Posterior cingulate gyrus (tissue), 11 donors: ENCODE measurements at regions not wholly inside any gene's neighbourhood (a gene's known extent, or its start where the extent isn't known, plus 50 kb on each side); places are given as distances from the start of the nearest gene placed in this dataset.
"Not testable (repeated sequence)": the region's sequence is repeated elsewhere in the genome, so short reads cannot be mapped to it uniquely, and the experiment has no call there.

Experiments
- DNase-seq, 10 donors: peaks; one replicate each; pipeline versions ENCODE4 v3.0.0 to v3.0.0-alpha.2; 2020 to 2021; ENCODE audit warnings: mixed read lengths in 3 of 10
- intact Hi-C: fragments of 100-400 bp; cut with DNase I; formaldehyde crosslinking; loops from one replicate; pipeline ENCODE4 v1.15.1; 2023

- DNase-seq, result peak in 2 of 10 donors; percentile 20 to 41
- intact Hi-C loops, result no loop called here
Observed at GRCh38 chr13:111562716-111563115, 242.3 kb downstream of the TEX29 start.

GRCh38 chr13:111564606-111565005 lies 244.2 kb downstream of the TEX29 start:
- intact Hi-C loops, result no loop called here
- DNase-seq, result peak in 1 of 10 donors; percentile 74

DNA sequence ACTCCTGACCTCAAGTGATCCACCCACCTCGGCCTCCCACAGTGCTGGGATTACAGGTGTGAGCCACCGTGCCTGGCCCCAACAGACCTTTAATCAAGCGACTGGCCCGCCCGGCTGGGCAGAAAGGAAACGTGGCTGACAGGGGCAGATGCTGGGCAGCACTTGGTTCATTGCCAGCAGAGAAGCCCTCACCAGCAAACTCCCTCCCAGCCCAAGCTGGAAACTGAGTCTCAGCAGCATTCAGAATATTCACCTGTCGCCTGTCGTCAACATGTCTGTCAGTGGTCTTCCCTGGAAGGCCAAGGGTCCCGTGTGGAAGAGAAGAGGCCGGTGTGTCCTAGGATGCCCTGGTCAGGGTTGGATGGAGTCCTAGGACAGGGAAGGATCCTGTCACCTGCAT lies 245.0 kb downstream of the TEX29 start:
- peak in 2 of 10 donors; percentile 43 to 50 for DNase-seq
- intact Hi-C loops, result no loop called here

- peak in 2 of 10 donors; percentile 54 to 57 for DNase-seq
- intact Hi-C loops, result no loop called here
Observed at GRCh38 chr13:111566567-111566966, 246.1 kb downstream of the TEX29 start.

DNA sequence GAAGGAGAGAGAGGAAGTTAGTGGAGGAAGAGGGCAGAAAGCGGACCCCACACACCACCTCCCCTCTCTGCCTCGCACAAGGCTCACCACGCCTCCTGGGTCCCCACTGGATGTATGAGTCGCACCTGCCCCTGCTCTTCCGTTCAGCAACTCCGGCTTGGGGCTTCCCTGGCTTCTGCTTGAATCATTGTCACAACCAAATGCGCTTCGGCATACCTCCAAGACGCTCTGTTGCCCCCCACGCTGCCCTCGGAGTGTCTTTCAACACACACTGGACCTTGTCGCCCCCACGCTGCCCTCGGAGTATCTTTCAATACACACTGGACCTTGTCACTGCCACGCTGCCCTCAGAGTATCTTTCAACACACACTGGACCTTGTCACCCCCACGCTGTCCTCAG lies 247.2 kb downstream of the TEX29 start:
- intact Hi-C loops, result no loop called here
- peak in 2 of 10 donors; percentile 22 to 24 for DNase-seq

GRCh38 chr13:111568290-111568689 lies 247.8 kb downstream of the TEX29 start:
- intact Hi-C loops, result no loop called here

DNA sequence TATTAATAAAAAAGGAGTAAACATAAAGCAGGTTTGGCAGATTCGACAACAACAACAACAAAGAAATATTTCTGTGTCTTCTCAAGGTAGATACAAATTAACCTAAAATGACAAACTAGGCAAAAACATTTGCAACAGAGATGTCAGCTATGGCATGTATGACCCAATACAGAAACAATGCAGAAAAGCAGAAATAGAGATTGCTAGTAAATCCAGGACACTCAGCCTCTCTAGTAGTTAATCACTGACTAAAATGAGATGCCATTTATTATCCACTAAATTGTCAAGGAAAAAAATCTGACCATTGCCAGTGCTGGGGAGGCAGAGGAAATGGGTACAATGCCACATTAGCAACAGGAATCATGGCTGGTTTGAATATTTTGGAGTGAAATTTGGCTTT lies 250.5 kb downstream of the TEX29 start:
- intact Hi-C loops, result no loop called here
- DNase-seq, result no peak

More at GRCh38 chr13:111568290-111568689, 247.8 kb downstream of the TEX29 start:
- peak in 1 of 10 donors; percentile 19 for DNase-seq

GRCh38 chr13:111572956-111573761 lies 252.7 kb downstream of the TEX29 start:
- peak in 2 of 10 donors; percentile 36 to 48 for DNase-seq
- intact Hi-C loops, result no loop called here

DNA sequence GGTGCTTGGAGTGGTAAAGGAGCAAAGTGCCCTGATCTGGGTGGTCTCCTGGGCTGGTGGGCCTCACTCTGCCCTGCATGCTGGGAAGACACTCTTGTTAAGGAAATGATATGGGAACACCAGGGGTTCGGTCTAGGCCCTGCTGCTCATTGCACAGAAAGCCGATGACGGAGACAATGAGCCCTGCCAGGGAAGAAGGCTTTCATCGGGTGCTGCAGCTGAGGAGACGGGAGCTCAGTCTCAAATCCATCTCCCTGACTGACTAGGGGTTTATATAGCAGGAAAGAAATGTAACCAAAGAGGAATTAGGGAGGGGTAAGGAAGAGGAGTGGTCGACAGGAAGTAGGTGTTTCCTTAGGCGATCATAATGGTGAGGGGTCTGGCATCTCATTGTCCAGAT lies 253.4 kb downstream of the TEX29 start:
- DNase-seq, result no peak
- intact Hi-C loops, result no loop called here

GRCh38 chr13:111575276-111575675 lies 254.8 kb downstream of the TEX29 start:
- DNase-seq, result peak in 1 of 10 donors; percentile 39
- intact Hi-C loops, result no loop called here

GRCh38 chr13:111575719-111576118 lies 255.3 kb downstream of the TEX29 start:
- intact Hi-C loops, result no loop called here
- no peak for DNase-seq

DNA sequence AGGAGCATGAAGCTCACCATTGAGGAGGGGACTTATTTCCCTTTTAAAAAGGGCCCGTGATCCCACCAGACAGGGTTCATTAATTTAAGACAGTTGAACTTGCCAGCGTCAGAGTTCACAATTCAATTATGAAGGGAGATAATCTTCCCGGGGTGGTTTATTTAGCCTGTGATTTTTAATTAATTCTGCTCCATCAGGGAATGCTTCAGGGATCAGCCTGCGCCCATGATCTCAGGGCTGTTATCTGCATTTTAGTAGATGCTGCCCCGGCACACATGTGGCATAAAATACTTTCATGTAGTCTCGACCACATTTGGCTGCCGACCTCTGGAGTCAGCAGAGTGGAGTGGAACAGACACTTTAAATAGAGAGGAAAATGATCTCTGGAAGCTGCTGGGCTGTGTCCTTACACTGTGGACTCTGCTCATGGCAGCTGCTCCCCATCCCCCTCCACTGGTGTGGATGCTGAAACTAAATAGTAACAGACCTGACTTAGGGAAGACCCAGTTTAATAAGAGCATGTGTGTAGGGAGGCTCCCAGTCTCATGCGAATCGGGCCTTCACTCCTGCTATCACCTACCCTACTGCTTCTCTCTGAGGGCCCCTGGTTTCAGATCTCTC lies 256.9 kb downstream of the TEX29 start:
- intact Hi-C loops, result no loop called here
- DNase-seq, result peak in 2 of 10 donors; percentile 22 to 26

DNA sequence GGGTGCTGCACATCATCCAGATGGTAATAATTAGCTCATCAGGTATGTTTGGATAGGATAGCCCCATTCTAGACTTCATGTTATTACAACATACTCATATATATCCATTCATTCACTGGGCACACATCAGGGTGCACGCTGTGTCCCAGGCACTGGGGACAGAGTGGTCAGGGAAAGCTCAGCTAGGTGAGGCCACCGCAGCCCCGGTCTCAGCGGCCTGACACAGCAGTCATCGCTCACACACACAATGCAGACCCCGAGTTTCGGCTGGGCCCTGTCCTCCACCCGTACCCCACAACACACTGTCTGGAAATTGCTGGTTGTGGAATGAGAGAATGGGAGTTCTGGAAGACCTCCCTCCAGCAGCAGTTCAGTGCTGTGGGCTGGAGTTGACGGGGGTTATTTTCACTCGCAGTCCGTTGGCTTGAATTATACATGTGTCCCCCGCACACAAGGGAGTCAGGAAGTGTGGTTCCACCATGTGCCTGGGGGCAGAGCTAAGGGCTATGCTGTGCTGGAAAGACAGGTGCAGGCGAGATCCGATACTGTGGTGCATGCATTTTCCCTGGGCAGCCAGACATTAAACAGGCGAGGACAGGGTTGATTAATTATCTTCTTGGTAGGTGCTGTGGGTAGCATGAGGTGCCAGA lies 257.6 kb downstream of the TEX29 start:
- intact Hi-C loops, result no loop called here
- peak in 2 of 10 donors; percentile 54 to 55 for DNase-seq

- intact Hi-C loops, result no loop called here
- DNase-seq, result peak in 3 of 10 donors; percentile 6 to 84 (median 73)
Observed at GRCh38 chr13:111584101-111584672, 263.7 kb downstream of the TEX29 start.

GRCh38 chr13:111584870-111585269 lies 264.4 kb downstream of the TEX29 start:
- peak in 1 of 10 donors; percentile 28 for DNase-seq
- intact Hi-C loops, result no loop called here

- DNase-seq, result peak in 1 of 10 donors; percentile 55
- intact Hi-C loops, result no loop called here
Observed at GRCh38 chr13:111586291-111586690, 265.8 kb downstream of the TEX29 start.

- DNase-seq, result peak in 1 of 10 donors; percentile 3
- intact Hi-C loops, result no loop called here
Observed at GRCh38 chr13:111587249-111587648, 266.8 kb downstream of the TEX29 start.

- intact Hi-C loops, result no loop called here
- DNase-seq, result peak in 1 of 10 donors; percentile 35
Observed at GRCh38 chr13:111589321-111589720, 268.9 kb downstream of the TEX29 start.

- intact Hi-C loops, result no loop called here
- DNase-seq, result no peak
Observed at GRCh38 chr13:111589992-111590391, 269.6 kb downstream of the TEX29 start.

DNA sequence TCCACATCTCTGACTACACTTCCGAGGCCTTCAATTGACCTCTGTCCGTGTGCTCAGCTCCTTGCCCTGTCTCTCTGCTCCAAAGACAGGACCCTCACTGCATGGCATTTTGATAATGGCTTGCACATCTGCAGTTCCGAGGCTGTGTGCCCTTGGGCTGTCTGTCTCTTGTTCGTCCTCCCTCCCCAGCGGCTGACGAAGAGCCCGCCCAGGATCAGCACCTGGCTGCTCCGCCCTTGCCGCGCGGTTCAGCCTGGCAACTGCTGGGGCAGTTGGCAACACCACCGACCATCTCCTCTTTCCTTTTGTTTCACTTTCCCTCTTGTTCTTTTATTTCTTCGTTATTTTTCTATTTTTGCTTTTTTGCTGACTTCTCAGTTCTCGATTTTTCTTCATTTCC lies 270.4 kb downstream of the TEX29 start:
- peak in 1 of 10 donors; percentile 32 for DNase-seq

GRCh38 chr13:111593490-111593889 lies 273.0 kb downstream of the TEX29 start:
- DNase-seq, intact Hi-C loops: not testable (repeated sequence)

More for the DNA sequence above, 270.4 kb downstream of the TEX29 start:
- intact Hi-C loops, result no loop called here
